Heart right ventricle (tissue), 16 donors: ENCODE measurements at regions not wholly inside any gene's neighbourhood (a gene's known extent, or its start where the extent isn't known, plus 50 kb on each side); places are given as distances from the start of the nearest gene placed in this dataset.

Source experiments
- ATAC-seq, 8 donors: fragments of 200-7000 bp; cut with Tn5 transposase; one replicate each; pipeline ENCODE4 v1.9.1; 2020; ENCODE audit warnings: mild to moderate bottlenecking in 8 of 8, moderate library complexity in 8 of 8, moderate number of reproducible peaks in 1 of 8
- DNase-seq, 2 donors: peaks; one replicate each; pipeline ENCODE4 v3.0.0-alpha.2; 2020
- H3K27ac ChIP-seq, 10 donors: fragments of 200-600 bp; sonication (generic) in 2 of 10; one replicate each; pipeline versions ENCODE4 v1.5.0 to v1.8.0; 2020 to 2022; ENCODE audit warnings: mild to moderate bottlenecking in 3 of 10
- H3K27me3 ChIP-seq, 7 donors: fragments of 200-600 bp; one replicate each; pipeline ENCODE4 v1.8.0; 2021 to 2022; ENCODE audit warnings: mild to moderate bottlenecking in 2 of 7
- H3K36me3 ChIP-seq, 9 donors: fragments of 200-600 bp; sonication (generic) in 1 of 9; one replicate each; pipeline versions ENCODE4 v1.5.0 to v1.8.0; 2020 to 2022; ENCODE audit warnings: mild to moderate bottlenecking in 2 of 9
- H3K4me1 ChIP-seq, 9 donors: fragments of 200-600 bp; sonication (generic) in 1 of 9; one replicate each; pipeline versions ENCODE4 v1.5.0 to v1.8.0; 2020 to 2022; ENCODE audit warnings: mild to moderate bottlenecking in 4 of 9
- H3K4me3 ChIP-seq, 10 donors: fragments of 200-600 bp; sonication (generic) in 2 of 10; one replicate each; pipeline versions ENCODE4 v1.5.0 to v1.8.0; 2020 to 2022; ENCODE audit warnings: mild to moderate bottlenecking in 7 of 10, moderate library complexity in 2 of 10
- H3K9me3 ChIP-seq, 11 donors: fragments of 200-600 bp in 10 of 11; sonication (generic) in 2 of 11; one replicate each; pipeline versions ENCODE4 v1.5.0 to v1.8.0; 2013 to 2022; ENCODE audit warnings: mild to moderate bottlenecking in 2 of 11, control low read depth in 1 of 11, moderate library complexity in 1 of 11
- WGBS, 2 donors: extraction: QIAGEN DNeasy Blood & Tissue Kit; methylation state at CpG; one replicate each; pipeline ENCODE4 v1.1.7; 2013; ENCODE audit warnings: inconsistent platforms in 1 of 2; 5-methylcytosine and 5-hydroxymethylcytosine counted together
- intact Hi-C, 10 donors: fragments of 100-400 bp; cut with DNase I; formaldehyde crosslinking; loops; one replicate each; pipeline versions ENCODE4 v1.11.1 to v1.14.2; 2022
- TF ChIP-seq, protein P1 (sequence below), 9 donors: fragments of 200-600 bp; sonication (generic) in 2 of 9; IDR thresholded peaks; one replicate each; pipeline versions ENCODE4 v1.5.0 to v1.8.0; 2021 to 2022; ENCODE audit warnings: antibody characterized with exemption in 9 of 9, mild to moderate bottlenecking in 5 of 9, moderate library complexity in 1 of 9
- donor health status: Arrhythmogenic right ventricular cardiomyopathy.
- donor health status: ischemic (EF 13 %, LVEDD 7.1; RV severe dilation, severe dysfunction).
- donor health status: healthy with polysubstance abuse.
- donor health status: DM: no; HTN: yes; CAD: no.
- donor health status: DM: no; HTN: no; CAD: no.
- donor health status: ischemic (EF 25% LVEDD 6.9; RV normal size, moderate dysfunction).
- donor health status: ischemic (EF 25% LVEDD 5.7; RV mildly dilated, moderate dysfunction).
- donor health status: healthy.
- donor health status: DM: yes; HTN: yes; CAD: no.
- donor health status: Ischemic cardiomyopathy.
- donor health status: ischemic (EF 35%, LVEDD 5.7; RV mildly dilated, moderate dysfunction).
- donor health status: nonischemic (EF 11% LVEDD 7.7; RV severe dilation, severe dysfunction).
- donor health status: DM: yes; HTN: yes; CAD: no.
- donor health status: PGD.
- donor health status: ischemic (EF 29% LVEDD 5.4; RV normal size, mild dysfunction).
- donor health status: nonischemic (EF 23%, LVEDD 6.1; RV moderate dilation, normal function).

GRCh38 chr12:92259696-92260251, 114.1 kb upstream of the BTG1 start:
- Histone ChIP-seq H3K9me3 (no peaks in the 10 kb centered on the region), H3K27me3 (no peaks in the 10 kb centered on the region), H3K36me3 (no peaks in the 10 kb centered on the region), H3K27ac (no peak overlapping the region), H3K4me1 (peaks cover 0 to 7% (median 0%) of the 10 kb centered on the region in 9 donors), H3K4me3 (no peak overlapping the region)
- no peak for DNase-seq
- intact Hi-C loops, result no loop called here
- WGBS, 2 donors, result 95 to 98% methylated on average over 2 of the region's 2 CpGs
- TF ChIP-seq, protein P1, sequence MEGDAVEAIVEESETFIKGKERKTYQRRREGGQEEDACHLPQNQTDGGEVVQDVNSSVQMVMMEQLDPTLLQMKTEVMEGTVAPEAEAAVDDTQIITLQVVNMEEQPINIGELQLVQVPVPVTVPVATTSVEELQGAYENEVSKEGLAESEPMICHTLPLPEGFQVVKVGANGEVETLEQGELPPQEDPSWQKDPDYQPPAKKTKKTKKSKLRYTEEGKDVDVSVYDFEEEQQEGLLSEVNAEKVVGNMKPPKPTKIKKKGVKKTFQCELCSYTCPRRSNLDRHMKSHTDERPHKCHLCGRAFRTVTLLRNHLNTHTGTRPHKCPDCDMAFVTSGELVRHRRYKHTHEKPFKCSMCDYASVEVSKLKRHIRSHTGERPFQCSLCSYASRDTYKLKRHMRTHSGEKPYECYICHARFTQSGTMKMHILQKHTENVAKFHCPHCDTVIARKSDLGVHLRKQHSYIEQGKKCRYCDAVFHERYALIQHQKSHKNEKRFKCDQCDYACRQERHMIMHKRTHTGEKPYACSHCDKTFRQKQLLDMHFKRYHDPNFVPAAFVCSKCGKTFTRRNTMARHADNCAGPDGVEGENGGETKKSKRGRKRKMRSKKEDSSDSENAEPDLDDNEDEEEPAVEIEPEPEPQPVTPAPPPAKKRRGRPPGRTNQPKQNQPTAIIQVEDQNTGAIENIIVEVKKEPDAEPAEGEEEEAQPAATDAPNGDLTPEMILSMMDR (IDR thresholded peaks at IDR 0.05), result no peak
- no peak for ATAC-seq

DNA sequence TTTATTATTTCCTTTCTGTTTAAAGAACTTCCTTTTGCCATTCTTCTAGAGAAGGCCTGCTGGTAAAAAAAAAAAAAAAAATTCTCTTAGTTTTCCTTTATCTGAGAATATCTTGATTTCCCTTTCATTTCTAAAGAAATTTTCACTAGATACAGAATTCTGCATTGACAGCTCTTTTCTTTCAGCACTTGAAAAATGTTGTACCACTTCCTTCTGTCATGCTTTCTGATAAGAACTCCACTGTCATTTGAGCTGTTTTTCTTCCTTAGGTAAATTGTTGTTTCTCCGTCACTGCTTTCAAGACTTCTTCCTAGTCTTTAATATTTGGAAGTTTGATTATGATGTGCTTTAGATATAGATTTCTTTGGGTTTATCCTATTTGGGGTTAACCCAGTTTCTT, 113.6 kb upstream of the BTG1 start:
- DNase-seq, result no peak
- TF ChIP-seq, protein P1 (IDR thresholded peaks at IDR 0.05), result no peak
- Histone ChIP-seq H3K4me1 (peaks cover 0 to 7% (median 0%) of the 10 kb centered on the region in 9 donors), H3K27ac (no peak overlapping the region), H3K9me3 (peaks cover 0 to under 1% (median 0%) of the 10 kb centered on the region in 11 donors), H3K36me3 (no peaks in the 10 kb centered on the region), H3K27me3 (no peaks in the 10 kb centered on the region), H3K4me3 (no peak overlapping the region)
- WGBS, 2 donors, result 94 to 95% methylated on average over 1 of the region's 1 CpG
- intact Hi-C loops, result no loop called here
- ATAC-seq, result no peak

- H3K4me3 ChIP-seq, result no peak overlapping the region
- H3K4me1 ChIP-seq, result peaks cover 0 to 7% (median 0%) of the 10 kb centered on the region in 9 donors
- ATAC-seq, result no peak
- DNase-seq, result no peak
- TF ChIP-seq, protein P1 (IDR thresholded peaks at IDR 0.05), result no peak
- no peak overlapping the region for H3K27ac ChIP-seq
- H3K36me3 ChIP-seq, result no peaks in the 10 kb centered on the region
- H3K9me3 ChIP-seq, result peaks cover 0 to 4% (median 0%) of the 10 kb centered on the region in 11 donors
- intact Hi-C loops, result no loop called here
- H3K27me3 ChIP-seq, result no peaks in the 10 kb centered on the region
These were observed 111.6 kb upstream of the BTG1 start for GRCh38 chr12:92257261-92257660.

- no peak overlapping the region for H3K4me3 ChIP-seq
- intact Hi-C loops, result no loop called here
- TF ChIP-seq, protein P1 (IDR thresholded peaks at IDR 0.05), result no peak
- ATAC-seq (no peak), DNase-seq (no peak)
- H3K27ac ChIP-seq, result no peak overlapping the region
- no peaks in the 10 kb centered on the region for H3K36me3 ChIP-seq
- no peaks in the 10 kb centered on the region for H3K27me3 ChIP-seq
- H3K9me3 ChIP-seq, result peaks cover 0 to 4% (median 0%) of the 10 kb centered on the region in 11 donors
- peaks cover 0 to 7% (median 0%) of the 10 kb centered on the region in 9 donors for H3K4me1 ChIP-seq
These were observed 110.1 kb upstream of the BTG1 start for GRCh38 chr12:92255741-92256140.
